Cardiac fibroblast (primary cell): ENCODE measurements at regions not wholly inside any gene's neighbourhood (a gene's known extent, or its start where the extent isn't known, plus 50 kb on each side); places are given as distances from the start of the nearest gene placed in this dataset.

Source experiments
- DNase-seq, 2 donors: peaks; one replicate each; pipeline versions ENCODE4 v3.0.0 to v3.0.0-alpha.2; 2010; ENCODE audit warnings: low read depth in 2 of 2
- H3K4me3 ChIP-seq, 2 donors: replicated peaks in 1 of 2; 1 replicate in 1 of 2; 2 replicates in 1 of 2; pipeline ENCODE4 v1.5.1; 2011; ENCODE audit warnings: low read depth in 2 of 2, low read length in 2 of 2, mild to moderate bottlenecking in 2 of 2, moderate library complexity in 1 of 2
- CTCF ChIP-seq: IDR thresholded peaks from one replicate; pipeline ENCODE4 v1.5.1; 2011; ENCODE audit warnings: low read depth, mild to moderate bottlenecking, low read length, inconsistent platforms

GRCh38 chr1:193707271-193708021 is 521.0 kb upstream of the B3GALT2 start:
- no peak overlapping the region for H3K4me3 ChIP-seq
- TF ChIP-seq CTCF = no peak
- DNase-seq = peak in 1 of 2 donors; percentile 39

DNA sequence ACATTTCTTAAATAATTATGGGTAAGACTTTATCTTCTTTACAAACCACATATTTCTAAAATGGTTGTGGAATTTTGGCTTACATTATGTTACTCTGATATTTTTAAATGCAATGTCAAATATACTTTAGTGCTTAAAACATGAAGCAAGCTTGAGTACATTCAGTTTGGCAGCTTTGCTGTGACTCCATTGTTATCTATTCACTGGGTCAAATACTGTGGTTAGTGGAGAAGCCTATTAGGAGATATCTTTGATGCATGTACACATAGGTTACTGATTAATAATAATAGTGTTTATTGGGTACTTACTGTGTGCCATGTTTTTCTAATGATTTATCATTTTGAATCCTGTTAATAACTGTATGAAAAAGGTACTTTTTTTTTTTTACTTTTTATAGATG is 520.4 kb upstream of the B3GALT2 start:
- DNase-seq = peak in 1 of 2 donors; percentile 16
- TF ChIP-seq CTCF = no peak

DNA sequence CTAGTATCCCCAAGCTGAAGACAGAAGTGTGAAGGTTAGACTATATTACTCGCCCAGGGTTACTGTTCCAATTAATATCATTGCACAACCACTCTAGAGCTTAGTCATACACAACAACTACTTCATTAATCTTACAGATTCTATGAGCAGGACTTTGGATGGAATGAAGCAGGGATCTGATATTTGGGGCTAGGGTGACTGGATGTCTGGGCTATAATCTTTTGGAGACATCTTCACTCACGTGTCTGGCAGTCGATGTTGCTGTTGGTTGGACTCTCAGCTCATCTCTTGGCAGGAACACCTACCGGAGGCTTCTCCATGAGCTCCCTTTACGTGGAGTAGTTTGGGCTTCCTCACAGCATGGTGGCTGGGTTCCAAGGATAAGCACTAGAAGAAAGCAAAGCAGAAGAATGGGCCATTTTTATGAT is 519.2 kb upstream of the B3GALT2 start:
- peak in 1 of 2 donors; percentile 42 for DNase-seq
- no peak for TF ChIP-seq CTCF
- no peak overlapping the region for H3K4me3 ChIP-seq

More for the DNA sequence above, 520.4 kb upstream of the B3GALT2 start:
- no peak overlapping the region for H3K4me3 ChIP-seq

DNA sequence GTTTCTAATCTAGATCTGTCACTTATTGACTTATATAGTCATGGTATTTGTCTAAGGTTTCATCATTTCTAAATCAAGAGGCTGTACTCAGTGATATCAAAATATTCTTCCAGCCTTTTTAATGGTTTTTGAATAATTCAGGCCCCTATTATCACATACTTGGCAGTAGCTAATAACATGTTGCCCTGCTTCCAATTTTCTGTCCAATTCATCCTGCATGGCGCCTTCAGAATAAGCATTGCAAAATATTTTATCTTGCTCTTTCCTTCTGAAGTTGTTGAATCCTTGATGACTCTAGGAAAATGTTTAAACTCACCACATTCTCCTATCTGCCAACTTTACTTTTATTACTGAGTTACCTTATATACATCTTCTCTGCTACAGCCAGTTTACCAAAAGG is 517.2 kb upstream of the B3GALT2 start:
- no peak for TF ChIP-seq CTCF
- no peak overlapping the region for H3K4me3 ChIP-seq
- DNase-seq = peak in 1 of 2 donors; percentile 68

- TF ChIP-seq CTCF = no peak
- no peak overlapping the region for H3K4me3 ChIP-seq
- DNase-seq = no peak
Observed at GRCh38 chr1:193703121-193703520, 516.7 kb upstream of the B3GALT2 start.

GRCh38 chr1:193701759-193702158 is 515.3 kb upstream of the B3GALT2 start:
- DNase-seq = no peak
- H3K4me3 ChIP-seq = no peak overlapping the region
- no peak for TF ChIP-seq CTCF
